HepG2 (cell line): ENCODE measurements at regions not wholly inside any gene's neighbourhood (a gene's known extent, or its start where the extent isn't known, plus 50 kb on each side); places are given as distances from the start of the nearest gene placed in this dataset.
"Not testable (repeated sequence)": the region's sequence is repeated elsewhere in the genome, so short reads cannot be mapped to it uniquely, and the experiment has no call there.

Experiments used
- ATAC-seq: fragments of 200-7000 bp; cut with Tn5 transposase; 3 replicates; pipeline ENCODE4 v1.9.1; 2020; ENCODE audit warnings: mild to moderate bottlenecking, moderate library complexity
- BruUV-seq: library from RNA; stranded (reverse); fragments of 400-500 nt; replicated peaks from 2 replicates; lab custom pipeline; 2021; lab: Mats Ljungman, UMichigan
- CTCF ChIA-PET: fragments of 300-600 bp; formaldehyde crosslinking; extraction: SDS; loops from one replicate; lab custom pipeline; 2021; ENCODE audit warnings: low total read pairs, inconsistent platforms, low intra/inter-chr PET ratio; lab: Yijun Ruan, JAX
- POLR2A ChIA-PET: fragments of 350-600 bp; sonication (Branson Sonifier 250); formaldehyde crosslinking; loops from one replicate; lab custom pipeline; 2020; ENCODE audit warnings: antibody characterized with exemption, inconsistent platforms; lab: Yijun Ruan, JAX
- DNase-seq: peaks from one replicate; pipeline ENCODE4 v3.0.0-alpha.2; 2015; ENCODE audit warnings: low spot score
- FAIRE-seq: peaks from 3 replicates; lab custom pipeline; 2011; peaks lifted over from hg19 to GRCh38; lab: Jason Lieb, UNC
- H2AFZ ChIP-seq: one replicate; pipeline ENCODE4 v1.6.1; 2011; ENCODE audit warnings: low read length, inconsistent platforms
- H3K27ac ChIP-seq: fragments of 300-600 bp; 3 replicates; pipeline ENCODE4 v1.8.0; 2011; ENCODE audit warnings: mixed run types, mild to moderate bottlenecking, mixed read lengths, low read length, inconsistent platforms; ENCODE audit not compliant: insufficient read depth; ENCODE audit errors: extremely low read length
- H3K27me3 ChIP-seq, 2 experiments: fragments of 200-600 bp in 1 of 2; 2 replicates in 1 of 2; 3 replicates in 1 of 2; pipeline versions ENCODE4 v1.6.0 to v1.8.0; 2011; ENCODE audit warnings: low read length in 2 of 2, mild to moderate bottlenecking in 2 of 2, moderate library complexity in 2 of 2, inconsistent platforms in 1 of 2; ENCODE audit not compliant: insufficient read depth in 2 of 2, control insufficient read depth in 1 of 2
- H3K36me3 ChIP-seq, 2 experiments: fragments of 200-600 bp in 1 of 2; replicated peaks in 1 of 2; 2 replicates in 1 of 2; 3 replicates in 1 of 2; pipeline versions ENCODE4 v1.5.1 to v1.8.0; 2011; ENCODE audit warnings: low read length in 2 of 2, inconsistent platforms in 1 of 2; ENCODE audit not compliant: insufficient read depth in 2 of 2, control insufficient read depth in 1 of 2
- H3K4me1 ChIP-seq: 2 replicates; pipeline ENCODE4 v1.5.1; 2012; ENCODE audit warnings: low read length, inconsistent platforms; ENCODE audit not compliant: insufficient read depth
- H3K4me2 ChIP-seq: 2 replicates; pipeline ENCODE4 v1.6.0; 2011; ENCODE audit warnings: low read depth, low read length, inconsistent platforms
- H3K4me3 ChIP-seq, 3 experiments: fragments of 200-600 bp in 1 of 3; sonication (generic), shearing (Covaris generic) in 1 of 3; replicated peaks in 1 of 3; 2 replicates each; pipeline ENCODE4 v1.5.1; 2011 to 2016; ENCODE audit warnings: low read length in 3 of 3, inconsistent platforms in 2 of 3, low read depth in 2 of 3, mild to moderate bottlenecking in 2 of 3, control low read depth in 1 of 3, mixed read lengths in 1 of 3; ENCODE audit not compliant: insufficient read depth in 1 of 3
- H3K79me2 ChIP-seq: one replicate; pipeline ENCODE4 v1.6.1; 2011; ENCODE audit warnings: low read length, inconsistent platforms; ENCODE audit not compliant: insufficient read depth
- H3K9ac ChIP-seq: 2 replicates; pipeline ENCODE4 v1.6.0; 2011; ENCODE audit warnings: mild to moderate bottlenecking, low read depth, low read length, inconsistent platforms; ENCODE audit not compliant: insufficient read depth
- H3K9me3 ChIP-seq: 2 replicates; pipeline ENCODE4 v1.5.1; 2012; ENCODE audit warnings: mild to moderate bottlenecking, low read length
- H4K20me1 ChIP-seq: 2 replicates; pipeline ENCODE4 v1.6.0; 2011; ENCODE audit warnings: inconsistent platforms, mild to moderate bottlenecking, low read length, moderate library complexity; ENCODE audit not compliant: insufficient read depth
- DNMT3B ChIP-seq: conservative IDR thresholded peaks from 2 replicates; pipeline ENCODE4 v1.6.1; 2016; ENCODE audit warnings: missing biosample characterization, control low read depth
- MYNN ChIP-seq: sonication (generic); formaldehyde crosslinking; IDR thresholded peaks from 2 replicates; pipeline ENCODE4 v1.4.0; 2020; ENCODE audit warnings: mild to moderate bottlenecking, low read depth, missing genetic modification reagents
- ZFP62 ChIP-seq: sonication (generic); formaldehyde crosslinking; IDR thresholded peaks from 2 replicates; pipeline ENCODE4 v1.4.0; 2020; ENCODE audit warnings: missing genetic modification reagents
- ZNF547 ChIP-seq: sonication (generic); formaldehyde crosslinking; IDR thresholded peaks from 2 replicates; pipeline ENCODE4 v1.5.1; 2020; ENCODE audit warnings: mild to moderate bottlenecking, missing genetic modification reagents
- WGBS: methylation state at CpG from one replicate; pipeline ENCODE4 v1.1.6; 2017; ENCODE audit warnings: low lambda C conversion rate; 5-methylcytosine and 5-hydroxymethylcytosine counted together
- in situ Hi-C: cut with HindIII; loops from 2 replicates; pipeline ENCODE4 v1.10.0; 2017; ENCODE audit warnings: low pct_unique_long_range_greater_than_20kb; ENCODE audit not compliant: extremely low pct_ligation_motif_present
- intact Hi-C: fragments of 100-400 bp; cut with micrococcal nuclease; formaldehyde crosslinking; loops from one replicate; pipeline ENCODE4 v1.10.0; 2022; ENCODE audit not compliant: unreplicated experiment

- TF ChIP-seq DNMT3B = no peak
- TF ChIP-seq ZFP62 (CRISPR knock-in tag) = no peak
- TF ChIP-seq ZNF547 = no peak
Observed at GRCh38 chr10:8283166-8283905, 228.8 kb downstream of the GATA3 start (continued).

- intact Hi-C loops = no loop called here
Observed at GRCh38 chr10:8283986-8284385, 229.5 kb downstream of the GATA3 start.

GRCh38 chr10:8285970-8286369 is 231.5 kb downstream of the GATA3 start:
- H3K79me2 ChIP-seq, H3K9me3 ChIP-seq, H2AFZ ChIP-seq, H4K20me1 ChIP-seq, H3K4me2 ChIP-seq, ATAC-seq, DNase-seq, H3K27ac ChIP-seq, H3K4me1 ChIP-seq, POLR2A ChIA-PET, BruUV-seq, in situ Hi-C loops, CTCF ChIA-PET, H3K36me3 ChIP-seq, intact Hi-C loops, H3K9ac ChIP-seq, H3K4me3 ChIP-seq, FAIRE-seq: not testable (repeated sequence)
- WGBS = 50% methylated on average over 4 of the region's 4 CpGs
- H3K27me3 ChIP-seq = peaks cover 1 to 15% of the 10 kb centered on the region in 2 experiments; a peak in 3 of 5 replicates

More at GRCh38 chr10:8283986-8284385, 229.5 kb downstream of the GATA3 start:
- H3K9ac ChIP-seq = no peak overlapping the region
- H4K20me1 ChIP-seq = no peaks in the 10 kb centered on the region
- H3K4me3 ChIP-seq = no peak overlapping the region
- CTCF ChIA-PET = no interaction called here
- ATAC-seq = no peak
- H3K4me1 ChIP-seq = no peaks in the 10 kb centered on the region
- H3K27me3 ChIP-seq = peaks cover 1 to 15% of the 10 kb centered on the region in 2 experiments; a peak in 3 of 5 replicates
- POLR2A ChIA-PET = no interaction called here
- H2AFZ ChIP-seq = no peak overlapping the region
- H3K4me2 ChIP-seq = no peak overlapping the region
- no peak for FAIRE-seq
- no peaks in the 10 kb centered on the region for H3K9me3 ChIP-seq
- WGBS = 28% methylated on average over 11 of the region's 11 CpGs
- no peak overlapping the region for H3K27ac ChIP-seq
- in situ Hi-C loops = no loop called here
- no peaks in the 10 kb centered on the region for H3K36me3 ChIP-seq
- no TSS peak for BruUV-seq
- no peak for TF ChIP-seq MYNN
- H3K79me2 ChIP-seq = no peaks in the 10 kb centered on the region
- no peak for DNase-seq
